AG04449 (cell line): ENCODE measurements at regions not wholly inside any gene's neighbourhood (a gene's known extent, or its start where the extent isn't known, plus 50 kb on each side); places are given as distances from the start of the nearest gene placed in this dataset.

ENCODE experiments used
- CTCF ChIA-PET: fragments of 350-600 bp; formaldehyde crosslinking; extraction: SDS; loops from one replicate; lab custom pipeline; 2021; ENCODE audit warnings: antibody characterized with exemption; lab: Yijun Ruan, JAX
- POLR2A ChIA-PET: fragments of 400-600, 350-600 bp; formaldehyde crosslinking; extraction: SDS; loops from one replicate; lab custom pipeline; 2020; ENCODE audit warnings: antibody characterized with exemption, inconsistent platforms; lab: Yijun Ruan, JAX
- DNase-seq: peaks from one replicate; pipeline ENCODE4 v3.0.0-alpha.2; 2010; ENCODE audit warnings: low read depth, low spot score
- H3K4me3 ChIP-seq: 2 replicates; pipeline ENCODE4 v1.5.1; 2011; ENCODE audit warnings: low read depth, mild to moderate bottlenecking, control low read depth, low read length
- TF ChIP-seq, protein P1 (sequence below): IDR thresholded peaks from one replicate; pipeline ENCODE4 v1.5.1; 2011; ENCODE audit warnings: mild to moderate bottlenecking, moderate library complexity, low read length, control low read depth, inconsistent platforms; ENCODE audit not compliant: insufficient read depth; ENCODE audit errors: missing control alignments

DNA sequence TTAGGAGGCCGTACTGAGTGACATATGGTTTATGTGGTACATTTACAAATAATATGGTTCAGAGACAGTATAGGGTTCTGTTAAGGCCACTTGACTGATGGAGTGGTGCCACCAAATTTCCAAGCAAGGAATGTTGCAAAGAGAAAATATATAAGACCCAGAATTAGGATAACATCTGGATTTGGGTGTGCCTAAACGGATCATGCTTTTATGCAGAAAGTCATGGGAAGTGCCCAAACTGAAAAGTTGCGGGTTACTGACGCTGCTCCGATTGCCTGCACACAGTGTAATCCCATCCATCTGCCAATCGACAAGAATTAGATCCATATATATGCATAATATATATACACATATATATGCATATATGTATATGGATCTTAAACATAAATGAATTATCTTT is 138.4 kb upstream of the DCN start:
- TF ChIP-seq, protein P1, sequence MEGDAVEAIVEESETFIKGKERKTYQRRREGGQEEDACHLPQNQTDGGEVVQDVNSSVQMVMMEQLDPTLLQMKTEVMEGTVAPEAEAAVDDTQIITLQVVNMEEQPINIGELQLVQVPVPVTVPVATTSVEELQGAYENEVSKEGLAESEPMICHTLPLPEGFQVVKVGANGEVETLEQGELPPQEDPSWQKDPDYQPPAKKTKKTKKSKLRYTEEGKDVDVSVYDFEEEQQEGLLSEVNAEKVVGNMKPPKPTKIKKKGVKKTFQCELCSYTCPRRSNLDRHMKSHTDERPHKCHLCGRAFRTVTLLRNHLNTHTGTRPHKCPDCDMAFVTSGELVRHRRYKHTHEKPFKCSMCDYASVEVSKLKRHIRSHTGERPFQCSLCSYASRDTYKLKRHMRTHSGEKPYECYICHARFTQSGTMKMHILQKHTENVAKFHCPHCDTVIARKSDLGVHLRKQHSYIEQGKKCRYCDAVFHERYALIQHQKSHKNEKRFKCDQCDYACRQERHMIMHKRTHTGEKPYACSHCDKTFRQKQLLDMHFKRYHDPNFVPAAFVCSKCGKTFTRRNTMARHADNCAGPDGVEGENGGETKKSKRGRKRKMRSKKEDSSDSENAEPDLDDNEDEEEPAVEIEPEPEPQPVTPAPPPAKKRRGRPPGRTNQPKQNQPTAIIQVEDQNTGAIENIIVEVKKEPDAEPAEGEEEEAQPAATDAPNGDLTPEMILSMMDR: no peak
- ChIA-PET POLR2A (no interaction called here), CTCF (no interaction called here)
- no peak overlapping the region for H3K4me3 ChIP-seq
- no peak for DNase-seq

DNA sequence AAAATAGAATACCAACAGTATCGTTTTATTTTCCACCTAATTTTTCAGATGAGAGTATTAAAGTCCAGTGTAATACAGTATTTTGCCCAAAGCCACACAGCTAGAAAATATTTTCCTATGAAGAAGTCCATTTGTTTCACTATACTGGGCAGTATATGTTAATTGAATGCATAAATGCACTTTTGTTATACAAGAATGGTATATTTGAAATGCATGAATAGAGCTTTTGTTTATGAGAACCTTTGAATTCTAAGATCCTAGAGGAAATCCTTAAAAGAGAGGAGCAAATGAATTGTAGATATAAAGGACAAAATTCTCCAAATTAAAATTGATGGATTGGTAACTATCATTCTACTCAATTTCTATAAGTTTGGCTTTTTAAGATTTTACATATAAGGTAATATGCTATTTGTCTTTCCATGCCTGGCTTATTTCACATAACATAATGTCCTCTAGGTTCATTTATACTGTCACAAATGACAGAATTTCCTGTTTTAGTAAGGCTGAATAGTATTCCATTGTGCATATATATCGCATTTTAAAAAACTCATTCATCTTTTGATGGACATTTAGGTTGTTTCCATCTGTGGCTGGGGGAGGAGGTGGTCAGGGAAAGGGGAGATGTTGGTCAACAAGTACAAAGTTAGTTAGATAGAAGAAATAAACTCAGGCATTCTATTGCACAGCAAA is 136.6 kb upstream of the DCN start:
- DNase-seq: no peak
- H3K4me3 ChIP-seq: no peak overlapping the region
- ChIA-PET CTCF (interaction anchor here (1.0 to 1.4 kb wide), 3 partner anchors 8 to 341 kb away, joined by 3 to 4 read pairs (median 3); no protein-coding TSS in a partner anchor), POLR2A (no interaction called here)
- TF ChIP-seq, protein P1: no peak

DNA sequence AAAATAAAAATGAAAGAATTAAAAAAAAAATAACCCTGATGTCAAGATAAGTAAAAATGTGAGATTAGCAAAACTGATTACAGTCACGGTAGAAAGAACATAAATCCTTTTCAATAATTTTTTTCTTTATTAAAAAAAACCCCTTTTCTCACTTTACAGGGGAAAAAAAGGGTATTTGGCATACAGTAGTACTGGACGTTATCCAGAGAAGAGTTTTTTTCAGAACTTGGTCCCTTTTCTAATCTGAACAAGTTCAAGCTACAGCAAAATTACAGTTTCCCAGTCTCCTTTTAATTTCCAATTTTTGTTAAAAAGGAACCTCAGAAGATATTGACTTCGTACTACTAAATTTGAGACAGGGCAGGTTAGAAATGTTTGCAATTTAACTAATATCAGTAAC is 134.7 kb upstream of the DCN start:
- ChIA-PET POLR2A (interaction anchor here (1.0 kb wide), 1 partner anchor 137 kb away, joined by 3 read pairs; no protein-coding TSS in a partner anchor), CTCF (interaction anchor here (0.9 to 1.0 kb wide), 2 partner anchors 9 to 339 kb away, joined by 3 to 6 read pairs; no protein-coding TSS in a partner anchor)
- DNase-seq: no peak
- H3K4me3 ChIP-seq: no peak overlapping the region
- TF ChIP-seq, protein P1: no peak

DNA sequence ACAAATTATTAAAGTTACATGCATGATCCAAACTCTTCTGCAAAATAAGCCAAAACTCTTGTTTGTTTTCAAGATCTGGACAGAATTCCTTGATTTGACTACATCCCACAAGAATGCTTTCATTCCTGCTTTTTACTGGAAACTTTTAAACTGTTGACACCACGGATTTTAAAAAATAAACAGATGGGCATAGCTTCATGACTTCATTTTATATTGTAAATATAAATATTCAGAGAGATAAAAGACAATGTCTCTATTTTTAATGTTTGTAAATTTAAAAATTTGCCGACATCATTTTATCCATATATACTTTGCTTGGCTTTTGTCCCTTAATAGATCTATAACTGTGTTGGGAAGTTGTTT is 134.3 kb upstream of the DCN start:
- POLR2A ChIA-PET: interaction anchor here (1.0 kb wide), 1 partner anchor 137 kb away, joined by 3 read pairs; no protein-coding TSS in a partner anchor
- H3K4me3 ChIP-seq: no peak overlapping the region
- DNase-seq: no peak
- TF ChIP-seq, protein P1: no peak
- CTCF ChIA-PET: interaction anchor here (0.9 to 3.1 kb wide), 4 partner anchors 8 to 338 kb away, joined by 3 to 19 read pairs (median 6); no protein-coding TSS in a partner anchor

DNA sequence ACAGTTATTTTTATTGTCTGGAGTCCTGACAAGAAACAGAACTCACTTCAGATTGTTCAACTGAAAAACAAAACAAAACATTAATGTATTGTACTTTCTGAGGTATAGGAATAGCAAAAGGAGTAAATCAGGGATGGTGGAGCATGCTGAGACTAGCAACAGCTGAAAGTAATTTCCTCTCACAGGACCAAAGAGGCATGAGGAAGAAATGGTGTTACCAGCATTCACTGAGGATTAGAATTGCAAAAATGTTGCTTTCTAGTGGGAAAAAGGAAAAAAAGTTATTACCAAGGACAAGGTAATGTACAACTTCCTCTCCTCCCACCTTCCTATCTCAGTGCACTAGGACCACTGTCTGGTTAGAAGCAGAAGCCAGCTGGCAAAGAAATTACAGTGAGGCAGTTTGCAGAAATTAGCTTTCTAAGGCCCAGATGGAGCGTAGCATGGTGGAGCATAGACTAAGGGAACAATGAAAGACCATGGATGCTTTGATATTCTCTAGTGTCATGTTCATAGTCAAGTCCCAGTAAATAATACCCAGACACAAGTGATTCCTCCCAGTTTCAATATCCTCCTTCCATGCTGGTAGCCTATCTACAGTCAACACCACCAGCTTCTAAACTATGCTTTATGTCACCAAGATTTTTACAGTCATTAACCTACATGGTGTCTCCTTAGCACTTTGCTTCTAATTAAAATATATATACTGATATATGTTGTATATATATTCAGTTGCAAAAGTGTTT is 133.7 kb upstream of the DCN start:
- H3K4me3 ChIP-seq: no peak overlapping the region
- no peak for DNase-seq
- TF ChIP-seq, protein P1: no peak
- ChIA-PET POLR2A (interaction anchor here (1.0 kb wide), 1 partner anchor 136 kb away, joined by 3 read pairs; no protein-coding TSS in a partner anchor), CTCF (interaction anchor here (0.9 to 3.1 kb wide), 4 partner anchors 9 to 338 kb away, joined by 3 to 19 read pairs (median 4); no protein-coding TSS in a partner anchor)

DNA sequence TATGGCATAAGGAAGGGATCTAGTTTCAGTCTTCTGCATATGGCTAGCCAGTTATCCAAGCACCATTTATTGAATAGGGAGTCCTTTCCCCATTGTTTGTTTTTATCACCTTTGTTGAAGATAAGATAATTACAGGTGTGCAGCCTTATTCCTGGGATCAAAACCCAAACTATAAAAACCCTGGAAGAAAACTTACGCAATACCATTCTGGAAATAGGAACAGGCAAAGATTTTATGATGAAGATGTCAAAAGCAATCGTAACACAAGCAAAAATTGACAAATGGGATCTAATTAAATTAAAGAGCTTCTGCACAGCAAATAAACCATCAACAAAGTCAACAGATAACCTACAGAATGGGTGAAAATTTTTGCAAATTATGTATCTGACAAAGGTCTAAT is 128.5 kb upstream of the DCN start:
- ChIA-PET CTCF (interaction anchor here (1.6 kb wide), 2 partner anchors 13 to 71 kb away, joined by 3 to 5 read pairs; no protein-coding TSS in a partner anchor), POLR2A (no interaction called here)
- TF ChIP-seq, protein P1: no peak
- no peak overlapping the region for H3K4me3 ChIP-seq
- DNase-seq: no peak
